A549 (cell line): ENCODE measurements at regions not wholly inside any gene's neighbourhood (a gene's known extent, or its start where the extent isn't known, plus 50 kb on each side); places are given as distances from the start of the nearest gene placed in this dataset.

Source experiments
- ESRRA ChIP-seq: fragments of 150-350 bp; IDR thresholded peaks from 2 replicates; pipeline ENCODE4 v1.6.1; 2014; ENCODE audit warnings: mild to moderate bottlenecking, low read length, borderline replicate concordance
- HDAC2 ChIP-seq: fragments of 200-600 bp; sonication (generic); IDR thresholded peaks from 2 replicates; pipeline ENCODE4 v1.6.1; 2016
- MAZ ChIP-seq: fragments of 150-350 bp; IDR thresholded peaks from 2 replicates; pipeline ENCODE4 v1.6.1; 2014; ENCODE audit warnings: antibody characterized with exemption, low read depth, low read length, borderline replicate concordance
- POLR2A ChIP-seq: IDR thresholded peaks from 2 replicates; pipeline ENCODE4 v1.6.1; 2012; ENCODE audit warnings: mild to moderate bottlenecking, low read length
- RAD21 ChIP-seq, 2 experiments: fragments of >200 bp in 1 of 2; sonication (Bioruptor Twin) in 1 of 2; formaldehyde crosslinking in 1 of 2; IDR thresholded peaks in 1 of 2; conservative IDR thresholded peaks in 1 of 2; 2 replicates in 1 of 2; 3 replicates in 1 of 2; pipeline ENCODE4 v1.6.1; 2012 to 2018; ENCODE audit warnings: inconsistent platforms in 1 of 2
- SMC3 ChIP-seq: fragments of >200 bp; sonication (Bioruptor Twin); formaldehyde crosslinking; IDR thresholded peaks from 3 replicates; pipeline ENCODE4 v1.6.1; 2018; ENCODE audit warnings: inconsistent platforms
- ZFP36 ChIP-seq: fragments of 450-650 bp; IDR thresholded peaks from 2 replicates; pipeline ENCODE4 v1.6.1; 2014; ENCODE audit warnings: borderline replicate concordance; ENCODE audit not compliant: partially characterized antibody
- TF ChIP-seq, protein P1 (sequence below): IDR thresholded peaks from 2 replicates; pipeline ENCODE4 v1.6.1; 2012
- TF ChIP-seq, protein P2 (sequence below): fragments of >200 bp; sonication (Bioruptor Twin); formaldehyde crosslinking; IDR thresholded peaks from 3 replicates; pipeline ENCODE4 v1.5.1; 2016
- TF ChIP-seq, protein P3 (sequence below): IDR thresholded peaks from 2 replicates; pipeline ENCODE4 v1.6.1; 2012; ENCODE audit warnings: low read depth, borderline replicate concordance
- TF ChIP-seq, protein P4 (sequence below): fragments of 250-450 bp; sonication (Bioruptor Pico); IDR thresholded peaks from 2 replicates; pipeline ENCODE4 v1.5.0; 2021; ENCODE audit warnings: mild to moderate bottlenecking, moderate library complexity, borderline replicate concordance

DNA sequence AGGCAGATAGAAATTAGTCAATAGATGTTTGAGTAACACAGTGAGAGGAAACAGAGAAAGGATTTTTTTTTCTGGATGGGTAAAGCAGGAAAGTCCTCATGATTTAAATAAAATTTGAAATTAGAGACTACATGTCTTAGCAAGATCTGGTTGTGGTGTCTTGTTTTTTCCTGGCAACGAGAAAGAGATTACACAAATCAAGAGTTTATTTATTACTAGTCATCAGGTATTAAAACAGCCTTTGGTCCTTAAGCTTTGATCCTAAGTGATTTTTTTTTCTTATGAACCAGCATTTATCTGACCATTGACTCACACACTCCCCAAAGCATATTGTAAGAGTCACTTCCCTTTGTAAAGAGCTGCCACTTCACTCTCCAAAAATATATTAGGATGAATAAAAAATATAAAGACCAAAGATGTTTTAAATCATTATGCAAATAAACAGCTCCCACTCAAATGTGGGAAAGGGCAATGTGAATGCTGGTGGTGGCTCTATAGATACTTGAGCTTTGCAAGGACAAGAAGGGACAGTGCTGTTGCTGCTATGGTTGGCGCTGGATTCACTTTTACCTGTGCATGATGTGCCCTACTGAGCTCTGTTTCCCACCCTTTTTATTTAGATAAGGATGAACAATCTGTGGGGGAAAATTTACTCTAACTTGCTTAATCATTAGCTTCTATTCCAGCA, 1726.5 kb downstream of the MAT2B start:
- TF ChIP-seq ESRRA: no peak
- TF ChIP-seq, protein P1, sequence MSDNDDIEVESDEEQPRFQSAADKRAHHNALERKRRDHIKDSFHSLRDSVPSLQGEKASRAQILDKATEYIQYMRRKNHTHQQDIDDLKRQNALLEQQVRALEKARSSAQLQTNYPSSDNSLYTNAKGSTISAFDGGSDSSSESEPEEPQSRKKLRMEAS: no peak
- TF ChIP-seq, protein P2, sequence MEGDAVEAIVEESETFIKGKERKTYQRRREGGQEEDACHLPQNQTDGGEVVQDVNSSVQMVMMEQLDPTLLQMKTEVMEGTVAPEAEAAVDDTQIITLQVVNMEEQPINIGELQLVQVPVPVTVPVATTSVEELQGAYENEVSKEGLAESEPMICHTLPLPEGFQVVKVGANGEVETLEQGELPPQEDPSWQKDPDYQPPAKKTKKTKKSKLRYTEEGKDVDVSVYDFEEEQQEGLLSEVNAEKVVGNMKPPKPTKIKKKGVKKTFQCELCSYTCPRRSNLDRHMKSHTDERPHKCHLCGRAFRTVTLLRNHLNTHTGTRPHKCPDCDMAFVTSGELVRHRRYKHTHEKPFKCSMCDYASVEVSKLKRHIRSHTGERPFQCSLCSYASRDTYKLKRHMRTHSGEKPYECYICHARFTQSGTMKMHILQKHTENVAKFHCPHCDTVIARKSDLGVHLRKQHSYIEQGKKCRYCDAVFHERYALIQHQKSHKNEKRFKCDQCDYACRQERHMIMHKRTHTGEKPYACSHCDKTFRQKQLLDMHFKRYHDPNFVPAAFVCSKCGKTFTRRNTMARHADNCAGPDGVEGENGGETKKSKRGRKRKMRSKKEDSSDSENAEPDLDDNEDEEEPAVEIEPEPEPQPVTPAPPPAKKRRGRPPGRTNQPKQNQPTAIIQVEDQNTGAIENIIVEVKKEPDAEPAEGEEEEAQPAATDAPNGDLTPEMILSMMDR: no peak
- TF ChIP-seq, protein P3, sequence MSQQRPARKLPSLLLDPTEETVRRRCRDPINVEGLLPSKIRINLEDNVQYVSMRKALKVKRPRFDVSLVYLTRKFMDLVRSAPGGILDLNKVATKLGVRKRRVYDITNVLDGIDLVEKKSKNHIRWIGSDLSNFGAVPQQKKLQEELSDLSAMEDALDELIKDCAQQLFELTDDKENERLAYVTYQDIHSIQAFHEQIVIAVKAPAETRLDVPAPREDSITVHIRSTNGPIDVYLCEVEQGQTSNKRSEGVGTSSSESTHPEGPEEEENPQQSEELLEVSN: no peak
- TF ChIP-seq SMC3: no peak
- no peak for TF ChIP-seq ZFP36
- TF ChIP-seq RAD21 (conservative IDR thresholded peaks at IDR 0.05 in 1 of 2, IDR thresholded peaks at IDR 0.05 in 1 of 2): no peak
- TF ChIP-seq HDAC2: no peak
- no peak for TF ChIP-seq POLR2A
- TF ChIP-seq MAZ: no peak
- TF ChIP-seq, protein P4, sequence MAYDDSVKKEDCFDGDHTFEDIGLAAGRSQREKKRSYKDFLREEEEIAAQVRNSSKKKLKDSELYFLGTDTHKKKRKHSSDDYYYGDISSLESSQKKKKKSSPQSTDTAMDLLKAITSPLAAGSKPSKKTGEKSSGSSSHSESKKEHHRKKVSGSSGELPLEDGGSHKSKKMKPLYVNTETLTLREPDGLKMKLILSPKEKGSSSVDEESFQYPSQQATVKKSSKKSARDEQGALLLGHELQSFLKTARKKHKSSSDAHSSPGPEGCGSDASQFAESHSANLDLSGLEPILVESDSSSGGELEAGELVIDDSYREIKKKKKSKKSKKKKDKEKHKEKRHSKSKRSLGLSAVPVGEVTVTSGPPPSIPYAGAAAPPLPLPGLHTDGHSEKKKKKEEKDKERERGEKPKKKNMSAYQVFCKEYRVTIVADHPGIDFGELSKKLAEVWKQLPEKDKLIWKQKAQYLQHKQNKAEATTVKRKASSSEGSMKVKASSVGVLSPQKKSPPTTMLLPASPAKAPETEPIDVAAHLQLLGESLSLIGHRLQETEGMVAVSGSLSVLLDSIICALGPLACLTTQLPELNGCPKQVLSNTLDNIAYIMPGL: no peak
